ENCODE measurements at regions not wholly inside any gene's neighbourhood (a gene's known extent, or its start where the extent isn't known, plus 50 kb on each side); places are given as distances from the start of the nearest gene placed in this dataset.
"Not testable (repeated sequence)": the region's sequence is repeated elsewhere in the genome, so short reads cannot be mapped to it uniquely, and the experiment has no call there.

GRCh38 chr6:164690241-164690640 is 619.2 kb downstream of the C6orf118 start:
- DNase-seq = no peak

- no peak for DNase-seq
Measured at GRCh38 chr6:164665328-164665727, 644.1 kb downstream of the C6orf118 start.

GRCh38 chr6:164663634-164664033 is 645.8 kb downstream of the C6orf118 start:
- no peak for DNase-seq

GRCh38 chr6:164661716-164662115 is 647.7 kb downstream of the C6orf118 start:
- no peak for DNase-seq

- no peak for DNase-seq
Measured at GRCh38 chr6:164660781-164661180, 648.6 kb downstream of the C6orf118 start.

GRCh38 chr6:164640956-164641355 is 668.4 kb downstream of the C6orf118 start:
- no peak for DNase-seq

GRCh38 chr6:164628302-164628931 is 681.0 kb downstream of the C6orf118 start:
- no peak for DNase-seq

- DNase-seq = no peak
Measured at GRCh38 chr6:164616917-164617524, 692.4 kb downstream of the C6orf118 start.

- DNase-seq = no peak
Measured at GRCh38 chr6:164612751-164613150, 696.7 kb downstream of the C6orf118 start.

GRCh38 chr6:164610859-164611258 is 698.5 kb downstream of the C6orf118 start:
- DNase-seq = not testable (repeated sequence)

GRCh38 chr6:164602415-164602814 is 707.0 kb downstream of the C6orf118 start:
- not testable (repeated sequence) for DNase-seq

GRCh38 chr6:164581563-164581962 is 727.8 kb downstream of the C6orf118 start:
- DNase-seq = no peak

GRCh38 chr6:164579035-164579434 is 730.4 kb downstream of the C6orf118 start:
- no peak for DNase-seq

GRCh38 chr6:164578616-164579015 is 730.8 kb downstream of the C6orf118 start:
- DNase-seq = no peak

GRCh38 chr6:164570801-164571200 is 738.6 kb downstream of the C6orf118 start:
- DNase-seq = no peak

GRCh38 chr6:164569509-164569908 is 739.9 kb downstream of the C6orf118 start:
- DNase-seq = no peak

- no peak for DNase-seq
Measured at GRCh38 chr6:164563924-164564323, 745.5 kb downstream of the C6orf118 start.

GRCh38 chr6:164561656-164562055 is 747.7 kb downstream of the C6orf118 start:
- DNase-seq = no peak

- no peak for DNase-seq
Measured at GRCh38 chr6:164554700-164555476, 754.5 kb downstream of the C6orf118 start.

- DNase-seq = no peak
Measured at GRCh38 chr6:164554226-164554625, 755.2 kb downstream of the C6orf118 start.

- no peak for DNase-seq
Measured at GRCh38 chr6:164551706-164552105, 757.7 kb downstream of the C6orf118 start.

- no peak for DNase-seq
Measured at GRCh38 chr6:164547076-164547475, 762.3 kb downstream of the C6orf118 start.

GRCh38 chr6:164546263-164546662 is 763.1 kb downstream of the C6orf118 start:
- DNase-seq = no peak
